K562 (cell line): ENCODE measurements at regions not wholly inside any gene's neighbourhood (a gene's known extent, or its start where the extent isn't known, plus 50 kb on each side); places are given as distances from the start of the nearest gene placed in this dataset.

Source experiments
- ATAC-seq: fragments of 200-7000 bp; cut with Tn5 transposase; 3 replicates; pipeline ENCODE4 v1.9.1; 2020; ENCODE audit warnings: moderate library complexity
- BruUV-seq: library from RNA; stranded (reverse); fragments of 400-500 nt; replicated peaks from 2 replicates; lab custom pipeline; 2021; lab: Mats Ljungman, UMichigan
- CTCF ChIA-PET: fragments of 300-600 bp; formaldehyde crosslinking; extraction: SDS; loops from one replicate; lab custom pipeline; 2021; ENCODE audit warnings: low intra/inter-chr PET ratio; lab: Yijun Ruan, JAX
- POLR2A ChIA-PET: fragments of 300-600, 350-650 bp; sonication (Branson Sonifier 250); formaldehyde crosslinking; extraction: SDS; loops from one replicate; lab custom pipeline; 2021; ENCODE audit warnings: antibody characterized with exemption, inconsistent platforms; lab: Yijun Ruan, JAX
- DNase-seq, 4 experiments: peaks; one replicate each; pipeline versions ENCODE4 v3.0.0 to v3.0.0-alpha.2; 2011 to 2018; ENCODE audit warnings: low spot score in 3 of 4, mixed read lengths in 3 of 4; ENCODE audit errors: extremely low read depth in 1 of 4
- FAIRE-seq: peaks from 2 replicates; lab custom pipeline; 2011; peaks lifted over from hg19 to GRCh38; lab: Jason Lieb, UNC
- H2AFZ ChIP-seq: 2 replicates; pipeline ENCODE4 v1.6.0; 2011; ENCODE audit warnings: low read depth, low read length, control low read depth, inconsistent platforms
- H3K27ac ChIP-seq: fragments of 200-600 bp; 3 replicates; pipeline ENCODE4 v1.8.0; 2011; ENCODE audit warnings: low read depth, mild to moderate bottlenecking, control low read depth, inconsistent platforms, low read length, moderate library complexity, mixed read lengths; ENCODE audit errors: extremely low read depth
- H3K27me3 ChIP-seq, 2 experiments: fragments of 300-600 bp in 1 of 2; 2 replicates in 1 of 2; 3 replicates in 1 of 2; pipeline versions ENCODE4 v1.6.0 to v1.8.0; 2011; ENCODE audit warnings: inconsistent platforms in 2 of 2, low read length in 2 of 2, mild to moderate bottlenecking in 1 of 2, mixed read lengths in 1 of 2, moderate library complexity in 1 of 2; ENCODE audit not compliant: control insufficient read depth in 2 of 2, insufficient read depth in 2 of 2
- H3K36me3 ChIP-seq: fragments of 300-600 bp; 3 replicates; pipeline ENCODE4 v1.8.0; 2011; ENCODE audit warnings: mild to moderate bottlenecking, low read length, inconsistent platforms; ENCODE audit not compliant: control insufficient read depth, insufficient read depth
- H3K4me1 ChIP-seq, 2 experiments: fragments of 200-600 bp in 1 of 2; replicated peaks in 1 of 2; 2 replicates in 1 of 2; 3 replicates in 1 of 2; pipeline versions ENCODE4 v1.5.1 to v1.8.0; 2011; ENCODE audit warnings: inconsistent platforms in 2 of 2, low read length in 2 of 2, mild to moderate bottlenecking in 1 of 2, mixed read lengths in 1 of 2, moderate library complexity in 1 of 2; ENCODE audit not compliant: control insufficient read depth in 2 of 2, insufficient read depth in 2 of 2
- H3K4me2 ChIP-seq: 2 replicates; pipeline ENCODE4 v1.6.1; 2011; ENCODE audit warnings: low read length, control low read depth, inconsistent platforms, mixed read lengths; ENCODE audit not compliant: insufficient read depth
- H3K4me3 ChIP-seq: fragments of 200-600 bp; sonication (generic), shearing (Covaris generic); 2 replicates; pipeline ENCODE4 v1.5.1; 2016; ENCODE audit warnings: control low read depth, inconsistent platforms
- H3K79me2 ChIP-seq: fragments of 200-600 bp; 3 replicates; pipeline ENCODE4 v1.8.0; 2011; ENCODE audit warnings: low read length, inconsistent platforms; ENCODE audit not compliant: control insufficient read depth, insufficient read depth
- H3K9ac ChIP-seq, 2 experiments: 2 replicates each; pipeline versions ENCODE4 v1.6.0 to v1.6.1; 2011; ENCODE audit warnings: low read depth in 2 of 2, low read length in 2 of 2, control low read depth in 1 of 2, inconsistent platforms in 1 of 2, mild to moderate bottlenecking in 1 of 2, mixed read lengths in 1 of 2; ENCODE audit not compliant: insufficient read depth in 1 of 2
- H3K9me1 ChIP-seq: one replicate; pipeline ENCODE4 v1.6.0; 2011; ENCODE audit warnings: inconsistent platforms, mild to moderate bottlenecking, low read length, moderate library complexity; ENCODE audit not compliant: control insufficient read depth, insufficient read depth
- H3K9me3 ChIP-seq: replicated peaks from 2 replicates; pipeline ENCODE4 v1.5.1; 2011; ENCODE audit warnings: low read depth, low read length, inconsistent platforms; ENCODE audit not compliant: control insufficient read depth, insufficient read depth
- H4K20me1 ChIP-seq: replicated peaks from 2 replicates; pipeline ENCODE4 v1.6.1; 2011; ENCODE audit warnings: low read length, inconsistent platforms, mixed read lengths; ENCODE audit not compliant: control insufficient read depth, insufficient read depth
- EP300 ChIP-seq: IDR thresholded peaks from 2 replicates; pipeline ENCODE4 v1.6.1; 2012; ENCODE audit warnings: low read length, improper control_type of control experiment
- ESRRB ChIP-seq: fragments of 250-450 bp; sonication (Bioruptor Pico); IDR thresholded peaks from 2 replicates; pipeline ENCODE4 v1.5.0; 2020; ENCODE audit warnings: mild to moderate bottlenecking, moderate library complexity, borderline replicate concordance
- ETV1 ChIP-seq: fragments of 450-650 bp; conservative IDR thresholded peaks from 2 replicates; pipeline ENCODE4 v1.6.1; 2016; ENCODE audit warnings: missing genetic modification characterization, control low read depth, low read depth, missing compliant biosample characterization
- GABPA ChIP-seq: fragments of 200-800 bp; sonication (Bioruptor generic); conservative IDR thresholded peaks from 2 replicates; pipeline ENCODE4 v1.6.1; 2016; ENCODE audit warnings: low read depth, missing genetic modification characterization, missing compliant biosample characterization
- POLR2G ChIP-seq: fragments of 200-400 bp; formaldehyde crosslinking; IDR thresholded peaks from 2 replicates; pipeline ENCODE4 v1.6.1; 2017; ENCODE audit warnings: low read depth, mild to moderate bottlenecking, antibody characterized with exemption, low read length, moderate library complexity
- RAD51 ChIP-seq: fragments of 450-650 bp; IDR thresholded peaks from 2 replicates; pipeline ENCODE4 v1.7.1; 2016; ENCODE audit warnings: low read depth, mild to moderate bottlenecking, borderline replicate concordance
- SAP30 ChIP-seq: fragments of 200-600 bp; sonication (generic); IDR thresholded peaks from 2 replicates; pipeline ENCODE4 v1.6.1; 2012; ENCODE audit warnings: borderline replicate concordance, low read depth, mild to moderate bottlenecking, moderate library complexity, low read length, control low read depth, inconsistent platforms; ENCODE audit not compliant: insufficient read depth, poor library complexity, severe bottlenecking
- SMAD4 ChIP-seq: fragments of 250-450 bp; sonication (Bioruptor Pico); conservative IDR thresholded peaks from 2 replicates; pipeline ENCODE4 v1.8.0; 2021; ENCODE audit warnings: inconsistent platforms, mild to moderate bottlenecking, moderate library complexity
- ZNF263 ChIP-seq: sonication (generic); formaldehyde crosslinking; IDR thresholded peaks from 2 replicates; pipeline ENCODE4 v1.8.0; 2022; ENCODE audit warnings: mild to moderate bottlenecking, missing genetic modification reagents, borderline replicate concordance
- ZNF507 ChIP-seq: conservative IDR thresholded peaks from 2 replicates; pipeline ENCODE4 v1.6.1; 2017; ENCODE audit warnings: missing genetic modification characterization, missing compliant biosample characterization
- ZNF75A ChIP-seq: fragments of 450-650 bp; formaldehyde crosslinking; IDR thresholded peaks from 2 replicates; pipeline ENCODE4 v1.4.0; 2020; ENCODE audit warnings: mild to moderate bottlenecking
- WGBS: fragments of 100-300 bp; shearing (Covaris generic); methylation state at CpG from one replicate; pipeline ENCODE4 v1.1.6; 2016; ENCODE audit warnings: low coverage, mixed read lengths; ENCODE audit not compliant: insufficient coverage; ENCODE audit errors: missing lambda C conversion rate; 5-methylcytosine and 5-hydroxymethylcytosine counted together
- in situ Hi-C: fragments of 300-500 bp; cut with MboI; formaldehyde crosslinking; loops from 4 replicates; pipeline ENCODE4 v1.15.0; 2018; ENCODE audit warnings: inconsistent platforms, mixed read lengths
- intact Hi-C: fragments of 100-400 bp; cut with micrococcal nuclease; formaldehyde crosslinking; loops from 2 replicates; pipeline ENCODE4 v1.14.2; 2022
- TF ChIP-seq, protein P1 (sequence below): sonication (generic); formaldehyde crosslinking; IDR thresholded peaks from 2 replicates; pipeline ENCODE4 v1.8.0; 2022; ENCODE audit warnings: mild to moderate bottlenecking, low read depth, missing genetic modification reagents
- TF ChIP-seq, protein P2 (sequence below), 2 experiments: IDR thresholded peaks; 2 replicates each; pipeline ENCODE4 v1.6.1; 2012; ENCODE audit warnings: improper control_type of control experiment in 2 of 2, low read depth in 2 of 2, low read length in 2 of 2, borderline replicate concordance in 1 of 2

DNA sequence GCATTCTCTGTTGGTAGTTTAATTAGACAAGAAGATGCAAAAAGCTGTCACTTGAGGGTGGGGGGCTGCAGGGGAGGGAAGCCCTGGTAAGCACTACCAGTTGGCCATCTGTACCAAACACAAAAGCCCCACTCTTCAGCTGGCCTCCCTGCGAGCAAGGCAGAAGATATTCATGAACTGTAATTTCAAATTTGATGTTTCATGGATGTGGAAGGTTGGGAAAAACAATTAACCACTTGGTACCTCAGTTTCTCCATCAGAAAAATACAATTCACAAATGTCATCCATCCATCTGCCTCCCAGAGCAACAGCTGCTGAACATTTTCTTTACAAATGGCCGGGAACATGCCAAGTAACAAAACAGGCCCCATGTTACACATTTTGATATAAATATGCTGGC lies 265.3 kb downstream of the HNRNPD start (continued):
- TF ChIP-seq ZNF507 (tag) (no peak), EP300 (no peak), SAP30 (no peak)
- TF ChIP-seq, protein P1, sequence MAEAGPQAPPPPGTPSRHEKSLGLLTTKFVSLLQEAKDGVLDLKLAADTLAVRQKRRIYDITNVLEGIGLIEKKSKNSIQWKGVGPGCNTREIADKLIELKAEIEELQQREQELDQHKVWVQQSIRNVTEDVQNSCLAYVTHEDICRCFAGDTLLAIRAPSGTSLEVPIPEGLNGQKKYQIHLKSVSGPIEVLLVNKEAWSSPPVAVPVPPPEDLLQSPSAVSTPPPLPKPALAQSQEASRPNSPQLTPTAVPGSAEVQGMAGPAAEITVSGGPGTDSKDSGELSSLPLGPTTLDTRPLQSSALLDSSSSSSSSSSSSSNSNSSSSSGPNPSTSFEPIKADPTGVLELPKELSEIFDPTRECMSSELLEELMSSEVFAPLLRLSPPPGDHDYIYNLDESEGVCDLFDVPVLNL (CRISPR knock-in tag) = no peak

DNA sequence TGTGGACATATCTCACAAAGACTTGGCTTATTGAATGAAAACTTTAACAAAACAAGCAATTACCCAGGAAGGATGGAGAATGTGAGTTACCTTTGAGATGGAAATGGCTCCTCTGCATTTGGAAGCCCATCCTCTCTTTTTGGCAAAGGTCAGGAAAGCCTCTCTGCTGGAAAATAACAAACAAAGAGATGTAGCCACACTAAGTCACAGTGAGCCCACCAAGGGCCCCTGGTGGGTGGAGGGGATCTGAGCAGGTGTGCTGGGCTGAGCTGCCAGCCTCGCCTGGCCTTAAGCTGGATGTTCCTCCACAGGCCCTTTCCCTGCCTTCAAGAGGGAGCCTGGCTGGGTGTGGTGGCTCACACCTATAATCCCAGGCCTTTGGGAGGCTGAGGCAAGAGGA lies 269.2 kb downstream of the HNRNPD start:
- Histone ChIP-seq H3K79me2 (no peaks in the 10 kb centered on the region), H2AFZ (no peak overlapping the region), H3K9me3 (no peaks in the 10 kb centered on the region), H3K4me3 (no peak overlapping the region), H4K20me1 (no peaks in the 10 kb centered on the region), H3K4me2 (no peak overlapping the region), H3K36me3 (no peaks in the 10 kb centered on the region), H3K27ac (no peak overlapping the region), H3K9ac (no peak overlapping the region; a peak in 1 of 4 replicates), H3K4me1 (no peaks in the 10 kb centered on the region), H3K9me1 (no peaks in the 10 kb centered on the region), H3K27me3 (peaks cover 0 to 5% of the 10 kb centered on the region in 2 experiments; a peak in 1 of 5 replicates)
- DNase-seq = no peak
- ATAC-seq = no peak
- FAIRE-seq = no peak
- TF ChIP-seq GABPA (tag) (no peak), RAD51 (no peak), ZNF75A (no peak), ZNF263 (CRISPR knock-in tag) (no peak), SMAD4 (CRISPR knock-in tag) (no peak), ESRRB (CRISPR knock-in tag) (no peak), ETV1 (tag) (no peak), POLR2G (no peak)
- TF ChIP-seq, protein P2, sequence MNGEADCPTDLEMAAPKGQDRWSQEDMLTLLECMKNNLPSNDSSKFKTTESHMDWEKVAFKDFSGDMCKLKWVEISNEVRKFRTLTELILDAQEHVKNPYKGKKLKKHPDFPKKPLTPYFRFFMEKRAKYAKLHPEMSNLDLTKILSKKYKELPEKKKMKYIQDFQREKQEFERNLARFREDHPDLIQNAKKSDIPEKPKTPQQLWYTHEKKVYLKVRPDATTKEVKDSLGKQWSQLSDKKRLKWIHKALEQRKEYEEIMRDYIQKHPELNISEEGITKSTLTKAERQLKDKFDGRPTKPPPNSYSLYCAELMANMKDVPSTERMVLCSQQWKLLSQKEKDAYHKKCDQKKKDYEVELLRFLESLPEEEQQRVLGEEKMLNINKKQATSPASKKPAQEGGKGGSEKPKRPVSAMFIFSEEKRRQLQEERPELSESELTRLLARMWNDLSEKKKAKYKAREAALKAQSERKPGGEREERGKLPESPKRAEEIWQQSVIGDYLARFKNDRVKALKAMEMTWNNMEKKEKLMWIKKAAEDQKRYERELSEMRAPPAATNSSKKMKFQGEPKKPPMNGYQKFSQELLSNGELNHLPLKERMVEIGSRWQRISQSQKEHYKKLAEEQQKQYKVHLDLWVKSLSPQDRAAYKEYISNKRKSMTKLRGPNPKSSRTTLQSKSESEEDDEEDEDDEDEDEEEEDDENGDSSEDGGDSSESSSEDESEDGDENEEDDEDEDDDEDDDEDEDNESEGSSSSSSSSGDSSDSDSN (IDR thresholded peaks at IDR 0.05; ENCODE audit: borderline replicate concordance in 1 of 2, low read depth in 2 of 2, low read length in 2 of 2) = no peak
- in situ Hi-C loops (no loop called here), intact Hi-C loops (no loop called here)
- CTCF ChIA-PET = no interaction called here
- POLR2A ChIA-PET = no interaction called here
- BruUV-seq = no TSS peak
- 10% methylated on average over 1 of the region's 1 CpG for WGBS
